GM18873 (cell line): ENCODE measurements at regions not wholly inside any gene's neighbourhood (a gene's known extent, or its start where the extent isn't known, plus 50 kb on each side); places are given as distances from the start of the nearest gene placed in this dataset.

ENCODE experiments used
- ATAC-seq: cut with Tn5 transposase; IDR thresholded peaks from one replicate; pipeline ENCODE4 v1.9.1; 2021; ENCODE audit warnings: mild to moderate bottlenecking, moderate library complexity, moderate number of reproducible peaks; ENCODE audit not compliant: unreplicated experiment, low FRiP score

DNA sequence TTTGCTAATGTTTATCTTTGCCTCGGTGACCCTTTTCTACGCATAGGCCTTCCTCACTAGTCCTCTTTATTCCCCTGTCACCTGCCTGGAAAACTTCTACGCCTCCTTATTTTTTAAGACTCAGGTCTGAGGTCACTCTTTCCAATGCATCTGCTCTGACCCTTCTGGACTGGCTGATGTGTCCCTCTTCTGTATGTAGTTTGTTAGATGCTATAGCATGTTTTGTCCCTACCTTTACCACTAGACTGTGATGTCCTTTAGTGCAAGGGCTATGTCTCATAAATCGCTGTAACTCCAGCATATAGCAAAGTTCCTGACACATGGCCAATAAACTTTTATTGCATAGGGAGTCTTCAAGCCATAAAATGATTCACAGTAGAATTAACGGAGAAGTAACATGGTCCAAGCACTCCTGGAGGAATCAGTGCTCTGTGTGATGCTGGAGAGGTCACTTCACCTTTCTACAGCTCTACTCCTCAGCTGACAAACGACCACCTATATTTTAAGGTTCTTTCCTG lies 872.5 kb upstream of the SLIT2 start:
- no peak for ATAC-seq

DNA sequence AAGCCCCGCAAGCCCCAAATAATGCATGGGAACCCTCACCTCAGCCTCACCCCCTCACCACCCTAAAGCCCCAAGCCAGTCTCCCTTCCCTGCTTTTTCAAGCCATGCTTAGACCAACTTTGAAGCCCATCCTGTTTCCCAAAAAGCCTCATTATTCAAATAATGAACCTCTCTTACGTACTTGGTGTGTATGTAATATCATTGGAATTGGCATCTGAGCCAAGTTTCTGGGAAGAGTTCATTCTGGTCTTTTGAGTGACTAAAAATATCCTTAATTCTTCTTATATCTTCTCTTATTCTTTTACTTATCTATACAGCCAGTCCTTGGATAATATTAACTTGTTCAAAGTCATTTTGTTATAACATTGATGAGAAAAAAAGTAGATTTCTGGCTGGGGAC lies 875.8 kb upstream of the SLIT2 start:
- ATAC-seq = no peak

DNA sequence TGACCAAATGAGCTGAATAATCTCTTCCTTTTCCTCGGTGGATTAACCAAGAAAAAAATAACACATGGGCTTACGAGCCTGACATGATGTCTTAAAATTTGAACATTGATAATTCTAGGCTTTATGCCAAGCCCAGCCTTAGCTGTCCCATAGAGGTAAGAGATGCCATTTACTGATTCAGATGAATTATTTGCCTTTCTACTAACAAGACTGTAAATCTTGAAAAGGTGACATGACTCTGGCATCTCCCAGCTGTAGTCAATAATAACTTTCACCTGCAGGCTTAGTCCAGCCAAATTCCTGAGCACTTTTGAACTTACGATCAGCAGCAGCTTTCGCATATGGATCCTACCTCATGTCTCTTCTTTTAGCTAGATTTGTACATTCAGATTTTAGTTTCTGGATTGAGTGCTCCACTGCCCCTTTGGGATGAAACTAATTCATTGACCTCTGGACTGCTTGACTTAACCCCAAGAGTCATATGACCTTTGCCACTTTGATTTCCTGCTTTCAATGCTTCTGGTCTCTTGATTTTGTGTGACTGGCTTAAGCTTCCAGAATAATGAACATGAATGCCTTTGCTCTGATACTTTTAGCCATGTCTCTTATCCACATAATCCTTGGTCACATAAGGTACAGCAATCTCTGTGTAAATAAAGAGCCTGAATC lies 876.4 kb upstream of the SLIT2 start:
- ATAC-seq = no peak

DNA sequence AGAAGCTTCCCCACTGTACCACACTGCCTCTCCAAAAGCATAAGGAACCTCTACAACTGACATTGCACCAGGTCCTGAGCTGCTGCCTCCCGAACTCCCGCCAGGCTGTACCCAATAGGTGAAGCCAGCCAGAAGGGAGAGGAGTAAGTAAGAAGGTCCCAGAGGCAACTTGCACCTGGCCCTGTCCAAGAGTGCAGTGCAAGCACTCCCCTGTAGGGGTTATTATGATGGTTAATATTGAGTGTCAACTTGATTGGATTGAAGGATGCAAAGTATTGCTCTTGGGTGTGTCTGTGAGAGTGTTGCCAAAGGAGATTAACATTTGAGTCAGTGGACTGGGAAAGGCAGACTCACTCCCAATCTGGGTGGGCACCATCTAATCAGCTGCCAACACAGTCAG lies 879.3 kb upstream of the SLIT2 start:
- ATAC-seq = no peak

DNA sequence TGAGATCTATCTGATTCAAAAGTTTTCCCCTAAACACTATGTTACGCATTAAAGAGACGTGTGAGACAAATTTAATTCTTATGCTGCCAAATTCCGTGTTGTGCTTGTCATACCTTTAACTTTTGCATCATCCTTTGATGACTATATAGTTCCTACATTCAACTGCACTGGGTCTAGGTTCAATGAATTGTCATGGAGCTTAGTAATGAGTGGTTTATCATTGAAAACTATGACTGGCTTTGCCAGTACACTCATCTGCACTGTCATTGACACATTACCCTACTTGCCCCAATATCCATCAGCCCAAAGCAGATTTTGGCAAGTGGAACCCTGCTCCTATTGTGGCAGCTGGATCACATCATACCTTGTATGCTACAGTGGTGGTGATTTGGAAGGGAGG lies 882.9 kb upstream of the SLIT2 start:
- ATAC-seq = no peak

DNA sequence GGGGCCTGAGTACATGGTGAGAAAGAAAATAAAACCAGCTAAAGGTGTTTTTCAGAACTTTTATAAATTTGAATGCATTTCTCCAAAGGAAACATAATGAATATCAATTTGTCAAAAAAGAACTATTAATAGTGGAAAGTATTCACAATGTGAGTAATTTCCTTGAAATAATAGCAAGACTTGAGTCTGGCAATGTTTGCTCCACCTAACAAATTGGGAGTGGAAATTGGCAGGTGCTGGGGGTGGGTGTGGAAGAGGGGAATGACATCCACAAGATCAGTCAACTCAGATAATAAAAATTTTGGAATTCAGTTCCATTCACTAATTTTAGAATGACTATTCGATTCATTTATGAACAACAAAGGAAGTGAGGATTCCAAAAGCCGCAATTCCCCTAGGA lies 884.8 kb upstream of the SLIT2 start:
- no peak for ATAC-seq

DNA sequence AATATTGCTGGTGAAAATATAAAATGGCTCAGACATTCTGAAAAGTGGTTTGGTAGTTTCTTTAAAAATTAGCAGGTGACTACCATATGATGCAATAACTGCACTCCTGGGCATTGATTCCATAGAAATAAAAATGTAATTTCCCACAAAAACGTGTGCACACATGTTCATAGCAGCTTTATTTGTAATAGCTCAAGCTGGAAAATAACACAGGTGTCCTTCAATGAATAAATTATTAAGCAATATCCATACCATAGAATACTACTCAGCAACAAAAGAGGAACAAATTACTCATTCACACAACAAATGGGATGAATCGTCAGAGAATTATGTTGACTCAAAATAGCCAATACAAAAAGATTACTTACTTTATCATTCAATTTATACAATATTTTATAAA lies 893.7 kb upstream of the SLIT2 start:
- no peak for ATAC-seq

DNA sequence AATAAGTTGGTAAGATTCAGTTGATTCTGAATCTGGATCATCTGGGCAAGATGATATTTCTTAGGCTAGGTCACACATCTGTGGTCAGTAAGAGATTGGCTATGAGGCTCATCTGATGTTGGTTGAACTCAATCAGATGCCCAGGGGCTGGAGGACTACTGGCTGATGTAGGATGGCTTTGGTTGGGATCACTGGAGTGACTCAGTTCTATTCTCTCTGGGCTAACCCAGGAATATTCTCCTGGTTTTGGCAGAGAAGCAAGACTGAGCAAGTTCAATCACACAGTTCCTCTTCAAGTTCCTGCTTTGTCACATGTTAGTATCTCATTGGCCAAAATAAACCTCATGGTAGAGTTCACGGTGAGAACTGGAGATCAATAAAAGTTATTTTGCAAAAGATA lies 902.3 kb upstream of the SLIT2 start:
- no peak for ATAC-seq

DNA sequence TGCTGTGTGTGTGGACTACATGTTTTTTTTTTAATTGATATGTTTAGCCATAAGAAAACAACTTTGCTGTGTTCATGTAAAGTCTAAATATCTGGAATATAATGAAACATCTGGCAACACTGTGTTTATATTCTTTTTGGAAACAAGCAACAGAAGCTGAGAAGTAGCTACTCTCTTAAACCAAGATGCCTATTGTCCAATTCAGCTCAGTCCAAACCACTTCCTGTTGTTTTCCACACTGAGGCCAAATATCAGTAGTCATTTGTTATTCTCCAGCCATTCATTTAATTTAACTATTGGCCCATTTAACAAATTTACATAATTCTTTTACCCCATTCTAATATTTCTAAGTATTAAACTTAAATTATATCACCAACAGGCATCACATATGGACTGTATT lies 903.0 kb upstream of the SLIT2 start:
- no peak for ATAC-seq

DNA sequence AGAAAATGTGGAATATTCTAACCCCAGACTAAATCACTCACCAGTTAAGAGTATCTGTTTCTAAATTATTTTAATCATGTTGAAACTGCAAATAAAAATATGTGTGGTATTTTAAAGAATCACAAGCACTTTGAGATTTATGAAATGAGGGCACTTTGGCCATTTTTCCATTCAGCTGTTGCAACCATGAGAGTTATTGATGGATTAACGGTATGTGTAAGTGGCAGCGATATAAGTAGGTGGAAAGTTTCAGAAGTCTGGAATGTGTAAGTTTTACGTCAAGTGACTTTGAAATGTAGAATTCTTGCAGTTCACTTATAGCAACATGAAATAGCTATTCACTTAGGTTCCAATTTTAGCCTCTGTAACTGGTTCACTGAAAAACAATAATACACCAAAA lies 905.1 kb upstream of the SLIT2 start:
- ATAC-seq = no peak

DNA sequence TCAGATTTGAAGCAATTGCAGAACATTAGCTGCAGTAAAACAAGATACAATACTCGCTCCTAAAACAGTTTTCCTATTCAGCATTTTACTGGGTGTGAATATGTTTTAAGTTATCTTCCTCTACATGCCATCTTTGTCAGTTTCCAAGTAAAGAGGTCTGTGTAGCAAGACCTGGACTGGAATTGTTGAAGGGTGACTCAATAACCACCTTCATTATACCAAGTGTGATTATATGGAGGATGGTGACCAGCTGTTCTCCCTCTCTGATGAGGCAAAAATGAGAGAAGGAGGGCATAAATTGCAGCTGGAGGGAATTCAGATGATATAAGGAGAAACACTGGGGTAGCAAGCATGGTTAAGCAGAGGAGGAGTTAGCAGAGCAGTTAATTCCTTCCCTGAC lies 922.1 kb upstream of the SLIT2 start:
- no peak for ATAC-seq

DNA sequence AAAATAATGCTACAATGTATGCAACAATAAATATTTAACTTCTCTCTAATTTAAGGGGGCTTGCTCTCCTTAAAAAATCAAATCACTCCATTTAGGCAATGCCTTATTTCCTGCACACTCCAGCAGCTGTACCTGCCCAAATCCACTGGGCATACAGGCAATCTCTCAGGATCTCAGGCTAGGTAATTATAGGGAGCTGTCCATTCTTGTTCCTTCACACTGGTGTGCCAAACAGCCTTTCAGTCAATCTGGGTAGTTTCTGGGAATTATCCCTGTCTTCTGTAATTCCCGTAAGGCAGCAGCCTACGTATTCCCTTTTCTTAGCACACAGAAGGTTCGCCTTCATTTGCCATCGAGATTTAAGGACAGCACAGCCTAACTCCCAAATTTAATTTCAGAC lies 922.6 kb upstream of the SLIT2 start:
- ATAC-seq = no peak

DNA sequence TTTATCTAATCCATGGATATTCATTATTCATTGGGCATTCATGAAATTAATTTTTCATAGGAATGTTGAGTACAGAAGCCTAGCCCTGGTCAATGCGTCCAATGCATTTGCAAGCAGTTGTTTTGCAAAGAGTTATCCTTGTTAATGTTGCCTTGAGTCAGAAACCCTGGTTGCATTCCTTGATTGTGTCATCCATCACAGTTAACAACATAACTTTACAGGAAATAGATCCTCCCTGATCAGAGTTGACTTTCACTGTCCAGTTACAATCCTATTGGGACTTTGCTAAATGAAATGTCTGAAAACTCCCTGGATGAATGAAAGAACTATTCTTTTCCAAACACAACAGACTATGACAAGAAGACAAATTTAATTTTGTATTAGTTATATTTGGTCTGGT lies 924.3 kb upstream of the SLIT2 start:
- ATAC-seq = no peak

DNA sequence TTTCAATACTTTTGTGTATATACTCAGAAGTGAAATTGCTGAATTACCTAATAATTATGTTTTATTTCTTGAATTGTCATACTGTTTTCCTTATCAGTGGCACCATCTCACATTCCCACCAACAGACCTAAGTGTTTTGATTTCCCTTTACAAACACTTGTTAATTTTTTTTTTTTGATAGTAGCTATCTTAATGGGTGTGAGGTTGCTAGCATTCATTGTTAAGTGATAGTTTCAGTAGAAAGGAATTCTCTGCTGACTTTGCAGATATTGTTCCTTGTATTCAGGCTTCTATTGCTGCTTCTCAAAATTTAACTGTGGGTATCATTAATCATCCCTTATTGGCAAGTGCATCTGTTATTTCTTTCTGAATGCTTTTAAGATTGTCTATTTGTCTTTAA lies 927.5 kb upstream of the SLIT2 start:
- no peak for ATAC-seq

DNA sequence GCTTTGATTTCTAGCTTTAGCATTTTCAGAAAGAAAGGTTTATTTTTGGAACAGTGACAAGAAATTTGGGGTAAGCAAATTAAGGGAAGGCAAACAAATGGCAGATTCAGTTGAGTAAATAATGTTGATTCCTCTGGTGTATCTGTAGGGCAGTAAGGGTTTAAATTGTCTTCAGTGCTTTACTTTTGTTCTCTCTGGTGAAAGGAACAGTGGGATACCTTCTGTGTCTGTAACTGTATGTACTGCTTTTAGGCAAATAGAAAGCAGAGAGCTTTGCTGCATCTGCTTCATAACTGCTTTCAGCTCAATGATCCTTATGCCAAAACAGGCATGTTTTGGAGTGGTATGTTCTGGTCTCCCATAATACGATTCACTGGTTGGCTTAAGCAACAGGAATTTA lies 932.1 kb upstream of the SLIT2 start:
- ATAC-seq = no peak

DNA sequence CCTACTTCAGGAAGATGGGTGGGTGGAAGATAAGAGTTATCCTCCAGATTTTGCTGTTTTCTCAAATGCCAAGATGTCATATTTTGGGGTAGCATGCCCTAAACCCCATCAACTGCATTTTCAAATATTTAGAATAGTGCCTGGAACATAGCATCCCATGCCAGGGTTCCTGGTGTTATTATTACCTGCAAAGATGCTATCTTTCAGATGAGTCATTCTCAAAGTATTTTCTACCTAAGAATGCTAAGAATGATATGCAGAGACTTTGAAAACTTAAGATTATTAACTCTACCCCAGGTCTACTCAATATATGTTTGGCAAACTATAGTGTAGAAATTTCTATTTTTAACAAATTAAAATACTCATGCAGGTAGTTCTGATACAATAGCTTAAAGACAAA lies 934.3 kb upstream of the SLIT2 start:
- ATAC-seq = no peak

DNA sequence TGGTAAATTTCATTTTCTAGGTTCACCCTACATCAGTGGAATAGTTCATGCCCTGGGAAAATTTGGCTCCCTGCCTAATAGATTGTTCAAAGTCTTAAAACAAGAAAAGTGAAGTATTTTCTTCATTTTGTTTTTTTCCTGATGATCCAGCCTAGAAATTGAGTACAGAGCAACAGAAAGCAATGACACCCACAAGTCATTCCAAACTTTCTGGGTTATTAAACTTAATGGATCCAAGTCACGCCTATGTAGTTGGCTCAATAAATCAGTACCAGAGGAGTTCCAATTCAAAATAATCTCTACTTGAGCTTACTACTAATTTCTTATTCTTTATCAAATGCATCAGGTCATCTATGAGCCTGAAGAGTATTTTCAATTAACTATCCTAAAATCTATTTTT lies 937.6 kb upstream of the SLIT2 start:
- no peak for ATAC-seq

DNA sequence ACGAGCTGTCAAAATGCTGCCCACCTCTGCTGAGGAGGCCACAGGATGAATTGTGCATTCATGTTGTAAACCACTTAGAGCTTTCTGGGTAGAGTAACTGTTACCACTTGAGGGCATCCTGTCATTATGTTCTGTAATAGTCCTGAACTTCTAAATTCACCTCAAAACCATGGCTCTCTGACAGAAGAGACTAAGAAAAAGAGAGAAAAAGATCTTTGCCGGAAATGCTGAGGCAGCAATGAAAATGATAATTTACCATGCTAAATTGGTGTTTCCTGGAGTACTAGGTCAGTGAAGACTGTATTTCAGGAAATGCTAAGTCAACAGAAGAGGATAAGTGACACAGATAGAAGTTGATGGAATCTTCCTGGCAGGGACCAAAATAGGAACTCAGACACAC lies 942.3 kb upstream of the SLIT2 start:
- ATAC-seq = no peak

DNA sequence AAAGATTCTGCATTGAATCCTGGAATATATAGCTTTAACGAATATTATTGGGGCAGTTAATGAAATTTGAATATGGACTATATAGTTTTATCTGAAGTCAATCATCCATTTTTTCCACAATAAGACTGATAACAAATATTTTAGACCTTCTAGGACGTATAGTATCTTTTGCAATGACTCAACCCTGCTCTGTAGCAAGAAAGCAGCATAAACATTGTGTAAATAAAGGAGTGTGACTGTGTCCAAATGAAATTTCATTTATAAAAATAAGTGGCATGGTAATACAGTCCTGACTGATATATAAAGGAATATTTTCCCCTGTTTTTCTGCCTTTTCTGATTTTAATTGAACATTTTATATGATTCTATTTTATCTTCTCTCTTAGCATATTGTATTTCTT lies 947.7 kb upstream of the SLIT2 start:
- ATAC-seq = no peak

DNA sequence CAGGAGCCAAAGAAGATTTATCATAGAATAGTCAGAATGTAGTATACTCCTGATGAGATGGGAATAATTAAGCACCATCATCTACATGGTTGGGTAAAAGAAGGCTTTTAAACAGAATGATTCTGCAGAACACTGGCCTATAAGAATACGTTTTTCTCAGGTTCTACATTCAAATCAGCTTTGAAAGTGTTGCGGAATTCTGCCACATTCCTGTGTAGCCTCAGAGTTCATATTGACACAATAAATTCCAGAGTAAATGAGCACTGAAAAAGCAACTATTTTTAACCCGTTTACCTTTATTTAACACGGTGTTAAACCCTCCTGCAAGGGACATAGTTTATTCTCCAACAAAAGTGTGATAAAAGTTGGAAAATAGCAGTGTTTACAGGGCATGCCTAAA lies 950.2 kb upstream of the SLIT2 start:
- no peak for ATAC-seq

DNA sequence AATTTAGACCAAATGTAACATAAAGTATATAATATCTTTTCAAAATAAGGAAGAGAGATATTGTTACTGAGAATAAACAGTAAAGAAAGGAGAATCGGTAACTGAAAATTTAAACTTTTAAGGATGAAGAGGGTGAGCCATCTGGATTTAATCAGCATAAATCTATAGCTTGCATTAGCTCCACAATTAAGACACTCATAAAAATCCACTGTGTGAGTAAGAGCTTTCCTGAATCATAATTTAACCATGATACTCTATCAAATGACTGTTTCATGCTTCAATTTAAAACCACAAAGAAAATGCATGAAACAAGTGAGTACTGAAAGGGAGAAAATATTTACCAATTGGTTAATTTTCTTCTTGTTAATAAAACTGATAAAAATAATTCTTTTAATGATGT lies 951.5 kb upstream of the SLIT2 start:
- no peak for ATAC-seq

DNA sequence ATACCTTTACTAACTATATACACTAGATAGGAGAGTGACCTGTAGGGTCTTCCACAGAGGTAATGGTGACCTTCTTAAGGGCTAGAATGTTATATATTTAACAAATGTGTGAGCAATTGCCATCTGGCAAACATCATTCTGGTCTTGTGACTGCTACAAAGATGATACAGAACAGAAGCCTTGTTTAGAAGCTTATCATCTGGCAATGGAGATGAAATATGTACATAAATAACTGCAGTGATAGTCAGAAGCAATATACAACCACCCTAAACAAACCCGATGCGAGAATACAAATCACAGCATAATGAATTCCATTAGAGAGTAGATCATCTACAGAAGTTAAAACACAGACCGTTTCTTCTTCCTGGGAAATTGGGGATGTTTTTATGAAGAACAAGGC lies 952.7 kb upstream of the SLIT2 start:
- no peak for ATAC-seq

DNA sequence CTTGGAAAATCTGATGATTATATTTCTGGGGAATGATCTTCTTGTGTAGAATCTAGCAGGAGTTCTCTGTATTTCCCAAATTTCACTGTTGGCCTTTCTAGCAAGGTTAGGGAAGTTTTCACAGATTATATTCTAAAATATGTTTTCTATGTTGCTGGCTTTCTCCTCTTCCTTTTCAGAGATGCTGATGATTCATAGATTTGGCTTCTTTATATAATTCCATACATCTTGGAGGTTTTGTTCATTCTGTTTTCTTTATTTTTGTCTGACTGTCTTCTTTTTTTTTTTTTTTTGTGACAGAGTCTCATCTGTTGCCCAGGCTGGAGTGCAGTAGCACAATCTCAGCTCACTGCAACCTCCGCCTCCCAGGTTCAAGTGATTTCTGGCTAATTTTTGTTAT lies 957.9 kb upstream of the SLIT2 start:
- no peak for ATAC-seq
